Adrenal gland (tissue), 5 donors: ENCODE measurements at regions not wholly inside any gene's neighbourhood (a gene's known extent, or its start where the extent isn't known, plus 50 kb on each side); places are given as distances from the start of the nearest gene placed in this dataset.

Experiments used
- CTCF ChIP-seq, 6 experiments: fragments of 450-650 bp in 4 of 6; fragments of 200-600 bp in 2 of 6; sonication (generic) in 1 of 6; IDR thresholded peaks; 1 replicate in 5 of 6; 2 replicates in 1 of 6; pipeline versions ENCODE4 v1.5.1 to v1.8.0; 2016 to 2021; ENCODE audit warnings: antibody characterized with exemption in 6 of 6, mild to moderate bottlenecking in 2 of 6, moderate library complexity in 1 of 6
- POLR2A ChIP-seq, 2 donors: fragments of 450-650 bp; IDR thresholded peaks; one replicate each; pipeline ENCODE4 v1.6.1; 2017; ENCODE audit warnings: antibody characterized with exemption in 2 of 2, mild to moderate bottlenecking in 2 of 2, moderate library complexity in 1 of 2
- donor health status: DM: no; HTN: no; CAD: no.

DNA sequence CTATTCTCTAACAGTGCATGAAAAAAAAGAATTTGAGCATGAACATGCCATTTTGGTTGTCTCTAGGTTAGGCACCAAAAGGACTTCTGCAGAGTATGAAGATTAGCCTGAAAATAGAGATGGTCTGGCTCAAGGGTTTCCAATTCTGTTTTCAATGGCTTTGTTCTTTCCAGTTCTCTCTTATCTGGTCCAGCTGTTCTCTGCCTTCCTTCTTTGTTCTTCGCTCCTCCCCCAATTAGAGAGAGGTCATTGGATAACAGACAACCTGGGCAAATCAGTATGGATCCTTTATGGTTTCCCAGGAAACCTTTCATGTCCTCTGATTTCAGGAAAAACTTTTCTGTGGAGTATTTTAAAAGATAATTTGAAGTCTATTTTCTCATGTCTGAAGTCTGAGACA is 623.4 kb downstream of the PCDH17 start:
- no peak for TF ChIP-seq CTCF (IDR thresholded peaks at IDR 0.05)
- no peak for TF ChIP-seq POLR2A (IDR thresholded peaks at IDR 0.05)
